ENCODE measurements at regions not wholly inside any gene's neighbourhood (a gene's known extent, or its start where the extent isn't known, plus 50 kb on each side); places are given as distances from the start of the nearest gene placed in this dataset.

DNA sequence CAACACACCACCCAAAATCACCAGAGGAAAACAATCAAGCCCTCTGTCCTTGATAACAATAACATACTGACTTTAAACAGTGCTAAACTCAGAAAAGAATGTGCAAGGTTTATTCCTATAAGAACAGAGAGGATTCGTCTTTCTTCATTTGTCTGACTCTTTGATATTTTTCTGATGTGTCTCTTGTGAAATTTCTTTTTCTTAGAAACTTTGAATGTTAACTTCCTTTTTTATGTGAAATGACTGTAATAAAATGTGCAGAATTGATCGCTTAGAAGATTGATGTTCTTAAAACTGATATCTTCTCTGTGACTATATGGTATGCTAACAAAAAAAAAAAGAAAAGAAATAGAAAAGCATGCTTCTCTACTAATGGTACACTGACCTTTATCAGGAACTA lies 947.4 kb upstream of the CITED2 start:
- no peaks in the 10 kb centered on the region for H3K36me3 ChIP-seq (ENCODE audit: low read length)
- no peaks in the 10 kb centered on the region for H3K27me3 ChIP-seq (ENCODE audit: low read length)
- no peak overlapping the region for H3K9ac ChIP-seq (ENCODE audit: low read length)
- H3K9me3 ChIP-seq (ENCODE audit: insufficient read depth, low read length) = peaks cover 15% of the 10 kb centered on the region; the same call in 1 of the 2 replicates
- no peak overlapping the region for H3K4me2 ChIP-seq (ENCODE audit: low read depth, low read length, poor library complexity, severe bottlenecking)
- no peak overlapping the region for H2AFZ ChIP-seq (ENCODE audit: low read depth, low read length, severe bottlenecking)
- H3F3A ChIP-seq (ENCODE audit: insufficient read depth) = no peaks in the 10 kb centered on the region
- H3K4me3 ChIP-seq (ENCODE audit: insufficient read depth, low read length, poor library complexity, severe bottlenecking) = no peak overlapping the region
- no peaks in the 10 kb centered on the region for H3K9me2 ChIP-seq (replicated peaks; ENCODE audit: insufficient read depth, low read length)
- TF ChIP-seq, protein P1, sequence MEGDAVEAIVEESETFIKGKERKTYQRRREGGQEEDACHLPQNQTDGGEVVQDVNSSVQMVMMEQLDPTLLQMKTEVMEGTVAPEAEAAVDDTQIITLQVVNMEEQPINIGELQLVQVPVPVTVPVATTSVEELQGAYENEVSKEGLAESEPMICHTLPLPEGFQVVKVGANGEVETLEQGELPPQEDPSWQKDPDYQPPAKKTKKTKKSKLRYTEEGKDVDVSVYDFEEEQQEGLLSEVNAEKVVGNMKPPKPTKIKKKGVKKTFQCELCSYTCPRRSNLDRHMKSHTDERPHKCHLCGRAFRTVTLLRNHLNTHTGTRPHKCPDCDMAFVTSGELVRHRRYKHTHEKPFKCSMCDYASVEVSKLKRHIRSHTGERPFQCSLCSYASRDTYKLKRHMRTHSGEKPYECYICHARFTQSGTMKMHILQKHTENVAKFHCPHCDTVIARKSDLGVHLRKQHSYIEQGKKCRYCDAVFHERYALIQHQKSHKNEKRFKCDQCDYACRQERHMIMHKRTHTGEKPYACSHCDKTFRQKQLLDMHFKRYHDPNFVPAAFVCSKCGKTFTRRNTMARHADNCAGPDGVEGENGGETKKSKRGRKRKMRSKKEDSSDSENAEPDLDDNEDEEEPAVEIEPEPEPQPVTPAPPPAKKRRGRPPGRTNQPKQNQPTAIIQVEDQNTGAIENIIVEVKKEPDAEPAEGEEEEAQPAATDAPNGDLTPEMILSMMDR (IDR thresholded peaks at IDR 0.05; ENCODE audit: insufficient read depth, low read length, poor library complexity, severe bottlenecking) = no peak
- TF ChIP-seq EZH2phosphoT487 (conservative IDR thresholded peaks at IDR 0.05; ENCODE audit: low read length) = no peak
- no peaks in the 10 kb centered on the region for H3K79me2 ChIP-seq (ENCODE audit: insufficient read depth, low read length)
- H3K27ac ChIP-seq (ENCODE audit: low read depth, low read length) = no peak overlapping the region
- H4K20me1 ChIP-seq (ENCODE audit: low read depth, low read length) = no peaks in the 10 kb centered on the region

DNA sequence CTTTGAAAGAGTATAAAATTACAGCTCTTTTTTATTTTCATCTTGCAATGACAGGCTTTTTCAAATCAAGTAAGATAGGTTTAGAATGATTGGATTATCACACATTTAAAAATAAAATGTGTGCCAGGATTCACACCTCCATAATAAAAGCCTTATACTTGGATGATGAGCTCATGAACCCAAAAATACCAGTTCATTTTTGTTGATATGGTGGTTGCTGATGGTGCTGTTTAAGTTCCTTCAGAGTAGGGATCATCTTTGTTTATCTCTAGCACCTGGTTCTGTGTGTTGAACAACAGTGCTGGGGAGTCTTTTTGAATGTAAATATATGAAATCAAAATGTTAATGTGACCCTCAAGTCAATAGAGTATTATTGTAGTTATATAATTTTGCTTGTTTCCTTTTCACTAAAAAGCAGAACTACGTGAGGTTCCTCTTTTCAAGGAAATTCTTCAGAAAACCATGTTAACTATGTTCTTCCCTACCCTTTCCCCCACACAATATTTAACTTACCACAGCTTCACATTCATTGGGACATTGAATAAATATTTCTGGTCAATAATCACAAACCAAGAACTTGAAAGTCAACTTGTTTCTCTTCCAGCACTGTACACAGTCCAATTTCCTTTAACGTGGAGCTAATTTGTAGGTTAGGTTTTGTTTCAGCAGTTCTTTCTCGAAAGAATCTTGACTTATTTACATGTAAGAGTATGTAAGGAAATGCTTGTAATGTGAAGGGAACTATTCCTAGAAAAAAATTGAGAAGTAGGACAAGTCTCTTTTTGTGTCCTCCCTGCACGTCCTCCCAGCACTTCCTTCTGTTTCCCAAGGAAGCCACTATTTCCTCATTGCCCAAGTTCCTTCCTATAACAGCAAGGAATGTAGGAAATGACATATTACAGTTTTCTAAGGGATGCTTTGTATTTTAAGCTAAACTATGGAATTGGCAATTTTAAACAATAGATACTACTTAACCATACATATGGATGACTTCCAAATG lies 945.9 kb upstream of the CITED2 start:
- TF ChIP-seq, protein P1 (IDR thresholded peaks at IDR 0.05; ENCODE audit: insufficient read depth, low read length, poor library complexity, severe bottlenecking) = no peak
- TF ChIP-seq EZH2phosphoT487 (conservative IDR thresholded peaks at IDR 0.05; ENCODE audit: low read length) = no peak
- Histone ChIP-seq H3K9me2 (replicated peaks; ENCODE audit: insufficient read depth, low read length) (no peaks in the 10 kb centered on the region), H3K27me3 (ENCODE audit: low read length) (no peaks in the 10 kb centered on the region), H3K27ac (ENCODE audit: low read depth, low read length) (no peak overlapping the region), H3K36me3 (ENCODE audit: low read length) (no peaks in the 10 kb centered on the region), H4K20me1 (ENCODE audit: low read depth, low read length) (no peaks in the 10 kb centered on the region), H2AFZ (ENCODE audit: low read depth, low read length, severe bottlenecking) (no peak overlapping the region), H3K9me3 (ENCODE audit: insufficient read depth, low read length) (peaks cover under 1% of the 10 kb centered on the region; the same call in 1 of the 2 replicates), H3K9ac (ENCODE audit: low read length) (no peak overlapping the region), H3F3A (ENCODE audit: insufficient read depth) (no peaks in the 10 kb centered on the region), H3K79me2 (ENCODE audit: insufficient read depth, low read length) (no peaks in the 10 kb centered on the region), H3K4me3 (ENCODE audit: insufficient read depth, low read length, poor library complexity, severe bottlenecking) (no peak overlapping the region), H3K4me2 (ENCODE audit: low read depth, low read length, poor library complexity, severe bottlenecking) (no peak overlapping the region)

DNA sequence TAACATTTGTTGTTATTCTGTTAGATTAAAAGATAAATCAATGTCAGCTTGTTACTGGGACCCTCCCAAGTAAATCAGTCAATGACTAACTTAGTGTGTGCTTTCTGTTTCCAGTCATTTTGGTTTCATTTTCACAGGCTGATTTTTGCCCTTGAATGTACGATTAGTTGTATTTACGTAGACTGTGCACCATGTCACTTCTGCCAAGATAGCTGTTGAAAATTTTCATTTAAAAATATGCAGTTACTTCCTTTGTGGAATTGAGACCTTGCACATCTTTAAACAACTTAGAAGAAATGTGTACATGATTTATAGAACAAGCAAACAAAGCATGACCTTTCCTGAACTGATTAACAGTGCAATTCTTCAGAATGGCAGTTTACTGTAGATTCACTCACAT lies 944.8 kb upstream of the CITED2 start:
- no peak overlapping the region for H3K9ac ChIP-seq (ENCODE audit: low read length)
- no peaks in the 10 kb centered on the region for H3K79me2 ChIP-seq (ENCODE audit: insufficient read depth, low read length)
- no peaks in the 10 kb centered on the region for H3F3A ChIP-seq (ENCODE audit: insufficient read depth)
- no peaks in the 10 kb centered on the region for H3K36me3 ChIP-seq (ENCODE audit: low read length)
- TF ChIP-seq, protein P1 (IDR thresholded peaks at IDR 0.05; ENCODE audit: insufficient read depth, low read length, poor library complexity, severe bottlenecking) = no peak
- TF ChIP-seq EZH2phosphoT487 (conservative IDR thresholded peaks at IDR 0.05; ENCODE audit: low read length) = no peak
- no peaks in the 10 kb centered on the region for H3K27me3 ChIP-seq (ENCODE audit: low read length)
- H3K9me3 ChIP-seq (ENCODE audit: insufficient read depth, low read length) = no peaks in the 10 kb centered on the region
- H4K20me1 ChIP-seq (ENCODE audit: low read depth, low read length) = no peaks in the 10 kb centered on the region
- no peak overlapping the region for H2AFZ ChIP-seq (ENCODE audit: low read depth, low read length, severe bottlenecking)
- no peak overlapping the region for H3K4me3 ChIP-seq (ENCODE audit: insufficient read depth, low read length, poor library complexity, severe bottlenecking)
- no peaks in the 10 kb centered on the region for H3K9me2 ChIP-seq (replicated peaks; ENCODE audit: insufficient read depth, low read length)
- no peak overlapping the region for H3K27ac ChIP-seq (ENCODE audit: low read depth, low read length)
- peak overlapping the region; percentile 12 for H3K4me2 ChIP-seq (ENCODE audit: low read depth, low read length, poor library complexity, severe bottlenecking)
